HG03442 (cell line): ENCODE measurements at regions not wholly inside any gene's neighbourhood (a gene's known extent, or its start where the extent isn't known, plus 50 kb on each side); places are given as distances from the start of the nearest gene placed in this dataset.
"Not testable (repeated sequence)": the region's sequence is repeated elsewhere in the genome, so short reads cannot be mapped to it uniquely, and the experiment has no call there.

Experiments
- ATAC-seq: cut with Tn5 transposase; IDR thresholded peaks from one replicate; pipeline ENCODE4 v1.9.1; 2021; ENCODE audit warnings: mild to moderate bottlenecking, moderate library complexity; ENCODE audit not compliant: unreplicated experiment

- not testable (repeated sequence) for ATAC-seq
These were observed 52.6 kb upstream of the MRPS30 start for GRCh38 chr5:44756097-44756496.

GRCh38 chr5:44747396-44747795 lies 61.4 kb upstream of the MRPS30 start:
- ATAC-seq: no peak

DNA sequence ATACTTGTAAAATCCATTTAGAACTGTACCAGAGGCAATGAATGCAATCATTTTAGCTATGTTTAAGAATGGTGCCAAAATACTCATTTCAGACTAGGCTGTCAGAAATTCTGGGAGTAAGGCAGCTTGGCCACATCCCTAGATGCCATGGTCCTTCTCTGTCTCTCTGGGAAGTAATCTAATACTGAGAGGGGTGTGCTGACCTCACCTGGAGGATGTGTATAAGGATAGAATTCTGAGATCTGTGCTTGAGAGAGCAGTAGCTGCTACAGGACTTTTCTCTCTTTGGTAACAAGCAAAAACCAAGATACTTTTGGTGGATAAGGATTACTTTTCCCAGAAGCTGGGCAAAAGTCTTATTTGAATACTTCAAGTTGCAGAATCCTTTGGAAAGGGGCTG lies 68.1 kb upstream of the MRPS30 start:
- ATAC-seq: no peak

DNA sequence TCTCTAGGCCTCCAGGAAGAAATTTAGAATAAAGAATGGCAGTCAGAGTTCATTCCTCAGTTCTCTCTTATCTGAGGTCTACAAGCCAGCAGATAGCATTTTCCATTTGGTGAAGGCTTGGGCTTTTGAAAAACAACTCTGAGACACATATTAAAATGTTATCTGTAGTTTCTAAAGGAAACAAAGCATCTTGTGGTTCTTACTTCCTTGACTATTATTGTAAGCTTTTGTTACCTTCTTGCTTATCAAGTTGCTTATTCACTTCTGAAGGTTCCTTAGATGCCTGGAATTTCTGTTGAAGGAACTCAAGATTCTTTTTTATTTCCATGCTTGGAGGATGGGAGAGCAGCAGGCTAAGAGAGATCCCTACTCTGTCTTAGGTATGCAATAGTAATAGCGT lies 79.2 kb upstream of the MRPS30 start:
- no peak for ATAC-seq

DNA sequence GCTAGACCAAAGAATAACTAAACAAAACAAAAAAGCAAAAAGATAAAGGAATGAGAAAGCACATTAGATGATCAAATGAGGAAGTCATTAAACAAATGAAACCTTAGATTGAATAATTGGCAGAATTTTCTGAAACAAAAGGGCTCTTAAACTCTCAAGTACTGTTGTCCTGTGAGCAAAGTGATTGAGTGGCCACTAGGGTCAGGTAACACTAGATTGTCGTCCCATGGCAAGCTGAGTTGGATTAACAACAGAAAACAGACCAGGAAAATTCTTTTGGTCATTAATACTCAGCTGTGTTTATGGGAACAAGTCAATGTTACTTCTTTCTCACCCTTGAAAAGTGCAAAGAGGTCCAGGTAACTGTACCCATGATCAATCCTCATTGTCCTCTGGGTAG lies 81.6 kb upstream of the MRPS30 start:
- no peak for ATAC-seq

DNA sequence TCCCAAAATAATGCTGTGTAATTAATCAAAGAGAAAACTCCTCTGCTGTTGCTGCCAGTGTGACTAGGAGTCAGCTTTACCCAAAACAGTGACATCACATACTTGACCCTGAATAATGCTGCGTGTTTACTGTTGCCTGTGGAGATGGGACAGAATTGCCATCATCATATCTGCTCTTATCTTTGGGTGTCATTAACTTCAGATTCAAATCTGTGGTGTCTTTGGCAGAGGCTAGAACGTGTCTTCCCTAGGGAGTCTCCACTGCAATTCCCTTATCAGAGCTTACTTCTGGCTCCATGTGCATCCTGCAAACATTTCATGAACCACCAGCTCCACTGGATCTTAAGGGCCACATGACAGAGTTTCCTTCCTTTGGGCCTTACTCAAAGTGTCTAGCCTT lies 88.9 kb upstream of the MRPS30 start:
- no peak for ATAC-seq

GRCh38 chr5:44714871-44715561 lies 93.7 kb upstream of the MRPS30 start:
- no peak for ATAC-seq

DNA sequence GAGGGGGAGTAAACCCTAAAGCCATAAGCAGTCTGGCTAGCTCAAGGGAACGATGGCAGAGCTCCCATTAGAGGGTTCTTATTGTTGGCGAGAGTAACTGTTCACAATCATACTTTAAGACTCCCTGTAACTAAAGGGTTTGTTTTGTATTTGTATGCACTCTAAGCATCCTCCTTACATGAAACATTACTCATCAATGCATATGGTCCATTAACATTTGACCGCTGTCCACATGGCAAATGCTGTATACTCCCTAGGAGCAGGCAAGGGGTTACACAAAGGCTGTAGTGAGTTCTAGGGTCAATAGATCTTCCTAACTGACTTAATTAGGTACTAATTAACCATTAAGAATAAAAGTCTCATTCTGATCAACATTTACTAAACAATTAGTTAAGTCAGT lies 95.3 kb upstream of the MRPS30 start:
- ATAC-seq: no peak

GRCh38 chr5:44711901-44712300 lies 96.8 kb upstream of the MRPS30 start:
- ATAC-seq: no peak

GRCh38 chr5:44708602-44709001 lies 100.1 kb upstream of the MRPS30 start:
- ATAC-seq: no peak

DNA sequence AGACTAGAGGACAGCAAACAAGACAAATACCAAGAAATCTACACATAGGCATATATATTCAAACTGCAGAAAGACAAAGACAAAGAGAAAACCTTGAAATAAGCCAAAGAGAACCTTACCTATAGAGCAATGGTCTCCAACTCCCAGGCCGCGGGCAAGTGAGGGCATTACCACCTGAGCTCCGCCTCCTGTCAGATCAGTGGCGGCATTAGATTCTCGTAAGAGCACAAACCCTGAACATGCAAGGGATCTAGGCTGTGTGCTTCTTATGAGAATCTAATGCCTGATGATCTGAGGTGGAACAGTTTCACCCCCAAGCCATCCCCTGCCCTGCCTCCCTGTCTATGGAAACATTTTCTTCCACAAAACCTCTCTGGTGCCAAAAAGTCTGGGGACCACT lies 101.0 kb upstream of the MRPS30 start:
- ATAC-seq: no peak

GRCh38 chr5:44697025-44697424 lies 111.7 kb upstream of the MRPS30 start:
- ATAC-seq: no peak

DNA sequence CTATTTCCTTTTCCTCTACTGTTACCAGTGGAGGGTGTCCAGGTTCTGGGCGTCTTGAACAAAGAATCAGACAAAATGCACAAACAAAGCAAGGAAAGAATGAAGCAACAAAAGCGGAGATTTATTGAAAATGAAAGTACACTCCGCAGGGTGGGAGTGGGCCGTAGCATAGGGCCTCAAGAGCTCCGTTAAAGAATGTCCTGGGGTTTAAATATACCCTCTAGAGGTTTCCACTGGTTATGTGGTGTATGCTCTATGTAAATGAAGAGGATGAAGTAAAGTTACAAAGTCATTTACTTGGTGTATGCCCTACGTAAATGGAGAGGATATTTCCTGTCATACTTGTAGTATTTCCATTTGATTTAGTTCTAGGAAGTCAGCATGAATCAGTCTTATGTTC lies 113.5 kb upstream of the MRPS30 start:
- no peak for ATAC-seq

GRCh38 chr5:44691802-44692201 lies 116.9 kb upstream of the MRPS30 start:
- ATAC-seq: no peak

GRCh38 chr5:44681906-44682305 lies 126.8 kb upstream of the MRPS30 start:
- no peak for ATAC-seq

DNA sequence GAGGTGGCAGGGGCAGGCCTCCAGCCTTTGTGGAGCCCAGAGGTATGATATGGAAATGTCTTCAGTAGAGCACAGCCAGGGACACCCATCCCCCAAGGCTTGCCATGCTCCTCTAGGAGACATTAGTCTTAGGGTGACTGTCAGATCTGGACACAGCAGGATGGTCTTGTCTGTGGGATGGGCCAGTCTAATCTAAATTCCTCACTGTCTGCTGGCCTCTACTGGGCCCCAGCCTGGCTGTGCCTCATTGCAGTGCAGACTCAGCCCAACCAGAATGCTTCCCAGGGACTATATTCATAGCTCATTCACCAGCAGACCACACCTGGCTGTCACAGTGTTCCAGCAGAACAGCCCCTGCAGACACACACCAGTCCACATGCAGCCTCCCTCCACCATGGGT lies 129.5 kb upstream of the MRPS30 start:
- ATAC-seq: no peak

DNA sequence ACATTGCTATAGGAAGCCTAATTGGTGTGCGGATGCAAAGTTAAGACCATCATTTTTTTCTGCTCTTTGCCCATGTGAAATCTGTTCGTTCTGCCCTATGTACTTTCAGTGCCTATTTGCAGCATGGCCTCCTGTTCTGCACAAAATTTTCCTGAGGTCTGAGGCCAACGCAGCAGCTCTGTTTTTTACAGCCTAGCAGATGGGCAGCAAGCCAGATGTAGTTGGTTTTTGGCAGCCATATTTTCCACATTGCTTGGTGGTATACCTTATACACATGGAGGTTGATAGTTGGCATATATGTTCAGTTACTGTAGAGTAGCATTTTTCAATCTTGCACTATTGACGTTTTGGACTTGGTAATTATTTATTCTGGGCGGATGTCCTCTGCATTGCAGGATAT lies 133.5 kb upstream of the MRPS30 start:
- ATAC-seq: no peak

- no peak for ATAC-seq
These were observed 134.3 kb upstream of the MRPS30 start for GRCh38 chr5:44674461-44674860.

GRCh38 chr5:44668471-44668870 lies 140.3 kb upstream of the MRPS30 start:
- not testable (repeated sequence) for ATAC-seq

GRCh38 chr5:44665101-44665701 lies 143.5 kb upstream of the MRPS30 start:
- no peak for ATAC-seq

DNA sequence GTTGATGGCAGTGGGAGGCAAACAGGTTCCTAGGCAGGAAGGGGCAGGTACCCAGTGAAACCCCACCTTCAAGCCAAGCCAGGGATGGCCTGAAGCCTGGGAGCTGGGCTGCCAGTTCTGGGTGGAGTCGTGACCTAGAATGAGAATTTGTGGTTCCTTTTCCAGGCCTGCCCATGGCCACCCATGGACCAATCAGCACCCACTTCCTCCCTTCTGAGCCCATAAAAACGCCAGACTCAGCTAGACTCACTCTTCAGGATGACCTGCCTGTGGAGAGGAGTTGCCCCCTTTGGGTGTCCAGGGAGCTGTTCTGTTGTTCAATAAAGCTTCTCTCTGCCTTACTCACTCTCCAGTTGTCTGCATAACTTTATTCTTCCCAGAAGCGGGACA lies 144.0 kb upstream of the MRPS30 start:
- ATAC-seq: no peak

GRCh38 chr5:44663991-44664710 lies 144.6 kb upstream of the MRPS30 start:
- ATAC-seq: no peak
